Esophagus muscularis mucosa (tissue), 3 donors: ENCODE measurements at regions not wholly inside any gene's neighbourhood (a gene's known extent, or its start where the extent isn't known, plus 50 kb on each side); places are given as distances from the start of the nearest gene placed in this dataset.
"Not testable (repeated sequence)": the region's sequence is repeated elsewhere in the genome, so short reads cannot be mapped to it uniquely, and the experiment has no call there.

Source experiments
- CTCF ChIP-seq, 3 experiments: fragments of 200-600 bp in 2 of 3; fragments of 450-650 bp in 1 of 3; sonication (generic) in 2 of 3; IDR thresholded peaks; one replicate each; pipeline ENCODE4 v1.5.1; 2017 to 2019; ENCODE audit warnings: antibody characterized with exemption in 3 of 3, mild to moderate bottlenecking in 2 of 3, moderate library complexity in 1 of 3
- POLR2A ChIP-seq: fragments of 450-650 bp; IDR thresholded peaks from one replicate; pipeline ENCODE4 v1.6.1; 2017; ENCODE audit warnings: antibody characterized with exemption, moderate library complexity, mild to moderate bottlenecking, low read depth

GRCh38 chr10:42230115-42230514 is 408.3 kb downstream of the ZNF33B start:
- TF ChIP-seq CTCF (IDR thresholded peaks at IDR 0.05); POLR2A: not testable (repeated sequence)
